Coronary artery (tissue), 2 donors: ENCODE measurements at regions not wholly inside any gene's neighbourhood (a gene's known extent, or its start where the extent isn't known, plus 50 kb on each side); places are given as distances from the start of the nearest gene placed in this dataset.
"Not testable (repeated sequence)": the region's sequence is repeated elsewhere in the genome, so short reads cannot be mapped to it uniquely, and the experiment has no call there.

Experiments
- DNase-seq: peaks from one replicate; pipeline ENCODE4 v3.0.0-alpha.2; 2017; ENCODE audit warnings: low spot score
- H3K27ac ChIP-seq, 2 donors: fragments of 200-600 bp; sonication (generic); one replicate each; pipeline ENCODE4 v1.5.1; 2016 to 2019
- H3K4me3 ChIP-seq: fragments of 200-600 bp; sonication (generic); 2 replicates; pipeline ENCODE4 v1.5.1; 2016; ENCODE audit warnings: mild to moderate bottlenecking, moderate library complexity
- TF ChIP-seq, protein P1 (sequence below): fragments of 200-600 bp; sonication (generic); IDR thresholded peaks from one replicate; pipeline ENCODE4 v1.5.1; 2019; ENCODE audit warnings: antibody characterized with exemption

- TF ChIP-seq, protein P1, sequence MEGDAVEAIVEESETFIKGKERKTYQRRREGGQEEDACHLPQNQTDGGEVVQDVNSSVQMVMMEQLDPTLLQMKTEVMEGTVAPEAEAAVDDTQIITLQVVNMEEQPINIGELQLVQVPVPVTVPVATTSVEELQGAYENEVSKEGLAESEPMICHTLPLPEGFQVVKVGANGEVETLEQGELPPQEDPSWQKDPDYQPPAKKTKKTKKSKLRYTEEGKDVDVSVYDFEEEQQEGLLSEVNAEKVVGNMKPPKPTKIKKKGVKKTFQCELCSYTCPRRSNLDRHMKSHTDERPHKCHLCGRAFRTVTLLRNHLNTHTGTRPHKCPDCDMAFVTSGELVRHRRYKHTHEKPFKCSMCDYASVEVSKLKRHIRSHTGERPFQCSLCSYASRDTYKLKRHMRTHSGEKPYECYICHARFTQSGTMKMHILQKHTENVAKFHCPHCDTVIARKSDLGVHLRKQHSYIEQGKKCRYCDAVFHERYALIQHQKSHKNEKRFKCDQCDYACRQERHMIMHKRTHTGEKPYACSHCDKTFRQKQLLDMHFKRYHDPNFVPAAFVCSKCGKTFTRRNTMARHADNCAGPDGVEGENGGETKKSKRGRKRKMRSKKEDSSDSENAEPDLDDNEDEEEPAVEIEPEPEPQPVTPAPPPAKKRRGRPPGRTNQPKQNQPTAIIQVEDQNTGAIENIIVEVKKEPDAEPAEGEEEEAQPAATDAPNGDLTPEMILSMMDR = no peak
- no peak for DNase-seq
- Histone ChIP-seq H3K4me3 (no peak overlapping the region), H3K27ac (no peak overlapping the region)
Observed at GRCh38 chr12:83954956-83955601, 957.5 kb downstream of the SLC6A15 start.

- TF ChIP-seq, protein P1 = no peak
- DNase-seq = no peak
Observed at GRCh38 chr12:83954071-83954789, 958.4 kb downstream of the SLC6A15 start.

GRCh38 chr12:83945871-83946270 is 966.7 kb downstream of the SLC6A15 start:
- TF ChIP-seq, protein P1 = no peak
- H3K27ac ChIP-seq = no peak overlapping the region
- H3K4me3 ChIP-seq = no peak overlapping the region
- DNase-seq = no peak

More at GRCh38 chr12:83954071-83954789, 958.4 kb downstream of the SLC6A15 start:
- H3K4me3 ChIP-seq = no peak overlapping the region
- no peak overlapping the region for H3K27ac ChIP-seq

DNA sequence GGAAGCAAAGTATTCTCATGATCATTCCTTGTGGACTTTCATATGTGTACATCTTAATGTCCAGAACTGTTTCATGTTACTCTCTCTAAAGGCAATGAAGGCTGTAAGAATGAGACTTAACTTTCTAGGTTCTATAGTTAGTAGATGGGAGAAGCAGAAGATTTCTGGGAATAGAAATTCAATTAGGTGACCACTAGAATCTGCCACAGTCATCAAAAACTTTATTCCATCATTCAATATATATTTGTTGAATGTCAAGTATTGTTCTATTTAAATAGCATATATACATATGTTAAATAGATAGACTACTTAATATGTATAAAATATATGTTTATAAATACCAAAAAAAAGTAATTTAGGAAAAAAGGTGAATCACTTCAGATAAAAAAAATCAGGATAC is 972.9 kb downstream of the SLC6A15 start:
- DNase-seq = no peak
- TF ChIP-seq, protein P1 = no peak
- H3K4me3 ChIP-seq = no peak overlapping the region
- no peak overlapping the region for H3K27ac ChIP-seq

- no peak overlapping the region for H3K27ac ChIP-seq
- TF ChIP-seq, protein P1 = no peak
- H3K4me3 ChIP-seq = no peak overlapping the region
- DNase-seq = no peak
Observed at GRCh38 chr12:83933615-83934014, 979.0 kb downstream of the SLC6A15 start.

- DNase-seq = no peak
- H3K27ac ChIP-seq = no peak overlapping the region
- H3K4me3 ChIP-seq = no peak overlapping the region
- TF ChIP-seq, protein P1 = no peak
Observed at GRCh38 chr12:83932011-83932410, 980.6 kb downstream of the SLC6A15 start.

- TF ChIP-seq, protein P1 = no peak
- H3K4me3 ChIP-seq = no peak overlapping the region
- no peak overlapping the region for H3K27ac ChIP-seq
- DNase-seq = no peak
Observed at GRCh38 chr12:83931451-83931850, 981.1 kb downstream of the SLC6A15 start.

- not testable (repeated sequence) for DNase-seq, H3K4me3 ChIP-seq, H3K27ac ChIP-seq
Observed at GRCh38 chr12:83929792-83930191, 982.8 kb downstream of the SLC6A15 start.
